ENCODE measurements at regions not wholly inside any gene's neighbourhood (a gene's known extent, or its start where the extent isn't known, plus 50 kb on each side); places are given as distances from the start of the nearest gene placed in this dataset.

- ChIA-PET POLR2A (no interaction called here), CTCF (no interaction called here)
- no peak for ATAC-seq
- no peak for DNase-seq (ENCODE audit: low spot score)
- TF ChIP-seq ZBTB43 (CRISPR knock-in tag; IDR thresholded peaks at IDR 0.05) (no peak), ELF4 (CRISPR knock-in tag; IDR thresholded peaks at IDR 0.05; ENCODE audit: low read depth) (no peak), NR3C1 (CRISPR knock-in tag; conservative IDR thresholded peaks at IDR 0.05; ENCODE audit: low read depth) (no peak), USF2 (CRISPR knock-in tag; IDR thresholded peaks at IDR 0.05) (no peak), ZNF512 (CRISPR knock-in tag; IDR thresholded peaks at IDR 0.05; ENCODE audit: borderline replicate concordance) (no peak), CREB1 (CRISPR knock-in tag; IDR thresholded peaks at IDR 0.05) (no peak), GABPB1 (CRISPR knock-in tag; IDR thresholded peaks at IDR 0.05) (no peak), HMGA2 (CRISPR knock-in tag; IDR thresholded peaks at IDR 0.05) (no peak)
- Mint-ChIP-seq H3K4me3 (no peak overlapping the region), H3K27ac (no peak overlapping the region), H3K9me3 (peaks cover 15% of the 10 kb centered on the region), H3K36me3 (peaks cover 3% of the 10 kb centered on the region; the same call in 1 of the 2 replicates), H3K27me3 (ENCODE audit: low read depth) (no peaks in the 10 kb centered on the region), H3K4me1 (peaks cover 12% of the 10 kb centered on the region)
Observed at GRCh38 chr5:98568336-98568735, 205.1 kb upstream of the RGMB start.

- H3K9me3 Mint-ChIP-seq: peaks cover 15% of the 10 kb centered on the region
- no peak for DNase-seq (ENCODE audit: low spot score)
- ATAC-seq: no peak
- TF ChIP-seq CREB1 (CRISPR knock-in tag; IDR thresholded peaks at IDR 0.05): no peak
- no peak for TF ChIP-seq NR1H2 (CRISPR knock-in tag; IDR thresholded peaks at IDR 0.05)
- no peak for TF ChIP-seq ZNF232 (CRISPR knock-in tag; IDR thresholded peaks at IDR 0.05)
- no peak for TF ChIP-seq HMGXB4 (CRISPR knock-in tag; IDR thresholded peaks at IDR 0.05)
- no peak for TF ChIP-seq ARID4B (CRISPR knock-in tag; IDR thresholded peaks at IDR 0.05; ENCODE audit: borderline replicate concordance)
- no peak for TF ChIP-seq ZSCAN18 (CRISPR knock-in tag; IDR thresholded peaks at IDR 0.05)
- TF ChIP-seq RORB (CRISPR knock-in tag; IDR thresholded peaks at IDR 0.05): no peak
- TF ChIP-seq ZNF317 (CRISPR knock-in tag; IDR thresholded peaks at IDR 0.05; ENCODE audit: borderline replicate concordance, low read depth): no peak
- TF ChIP-seq SOX15 (CRISPR knock-in tag; IDR thresholded peaks at IDR 0.05): no peak
- no peak for TF ChIP-seq NFE2L1 (CRISPR knock-in tag; IDR thresholded peaks at IDR 0.05)
- TF ChIP-seq GABPB1 (CRISPR knock-in tag; IDR thresholded peaks at IDR 0.05): no peak
- TF ChIP-seq MYBL2 (CRISPR knock-in tag; IDR thresholded peaks at IDR 0.05): no peak
- no peak for TF ChIP-seq ZNF671 (CRISPR knock-in tag; IDR thresholded peaks at IDR 0.05)
- no peak for TF ChIP-seq FOXK1 (CRISPR knock-in tag; IDR thresholded peaks at IDR 0.05)
- no peak for TF ChIP-seq ATF6 (CRISPR knock-in tag; IDR thresholded peaks at IDR 0.05)
- peaks cover 3% of the 10 kb centered on the region; the same call in 1 of the 2 replicates for H3K36me3 Mint-ChIP-seq
- POLR2A ChIA-PET: no interaction called here
- no peak overlapping the region for H3K4me3 Mint-ChIP-seq
- CTCF ChIA-PET: no interaction called here
- no peaks in the 10 kb centered on the region for H3K27me3 Mint-ChIP-seq (ENCODE audit: low read depth)
- peaks cover 5% of the 10 kb centered on the region for H3K4me1 Mint-ChIP-seq
- H3K27ac Mint-ChIP-seq: no peak overlapping the region
Observed at GRCh38 chr5:98569288-98569687, 204.2 kb upstream of the RGMB start.

All from WTC11 (cell line).